GM18868 (cell line): ENCODE measurements at regions not wholly inside any gene's neighbourhood (a gene's known extent, or its start where the extent isn't known, plus 50 kb on each side); places are given as distances from the start of the nearest gene placed in this dataset.

Source experiments
- ATAC-seq: cut with Tn5 transposase; IDR thresholded peaks from one replicate; pipeline ENCODE4 v1.9.1; 2021; ENCODE audit warnings: mild to moderate bottlenecking, moderate library complexity; ENCODE audit not compliant: unreplicated experiment

- ATAC-seq, result no peak
Measured at GRCh38 chr13:50071379-50071778, 56.1 kb downstream of the KCNRG start.

GRCh38 chr13:50072676-50073075, 57.4 kb downstream of the KCNRG start:
- no peak for ATAC-seq

- no peak for ATAC-seq
Measured at GRCh38 chr13:50073340-50073739, 58.1 kb downstream of the KCNRG start.

GRCh38 chr13:50074843-50075242, 59.6 kb downstream of the KCNRG start:
- peak; percentile 64 for ATAC-seq

- peak; percentile 40 for ATAC-seq
Measured at GRCh38 chr13:50075619-50076097, 60.4 kb downstream of the KCNRG start.

GRCh38 chr13:50077431-50077830, 62.2 kb downstream of the KCNRG start:
- no peak for ATAC-seq

- no peak for ATAC-seq
Measured at GRCh38 chr13:50078231-50078894, 63.1 kb downstream of the KCNRG start.

- ATAC-seq, result no peak
Measured at GRCh38 chr13:50078895-50079654, 63.8 kb downstream of the KCNRG start.

- no peak for ATAC-seq
Measured at GRCh38 chr13:50079655-50080202, 64.5 kb downstream of the KCNRG start.

- no peak for ATAC-seq
Measured at GRCh38 chr13:50080203-50080910, 65.1 kb downstream of the KCNRG start.

- ATAC-seq, result no peak
Measured at GRCh38 chr13:50080911-50081678, 65.9 kb downstream of the KCNRG start.

- peak; percentile 63 for ATAC-seq
Measured at GRCh38 chr13:50081679-50082425, 66.6 kb downstream of the KCNRG start.

- peak; percentile 57 for ATAC-seq
Measured at GRCh38 chr13:50082426-50083281, 67.4 kb downstream of the KCNRG start.

GRCh38 chr13:50085063-50085462, 69.8 kb downstream of the KCNRG start:
- no peak for ATAC-seq

GRCh38 chr13:50089633-50090032, 74.4 kb downstream of the KCNRG start:
- no peak for ATAC-seq

GRCh38 chr13:50090211-50090610, 75.0 kb downstream of the KCNRG start:
- ATAC-seq, result no peak

GRCh38 chr13:50094615-50095293, 79.5 kb downstream of the KCNRG start:
- no peak for ATAC-seq

GRCh38 chr13:50098693-50099092, 83.4 kb downstream of the KCNRG start:
- no peak for ATAC-seq
